AG08395 (cell line): ENCODE measurements at regions not wholly inside any gene's neighbourhood (a gene's known extent, or its start where the extent isn't known, plus 50 kb on each side); places are given as distances from the start of the nearest gene placed in this dataset.

ENCODE experiments used
- DNase-seq: peaks from one replicate; pipeline ENCODE4 v3.0.0; 2012; ENCODE audit warnings: mixed read lengths, low spot score

GRCh38 chr1:239795304-239795703 lies 296.4 kb upstream of the FMN2 start:
- DNase-seq: no peak

- DNase-seq: no peak
Observed at GRCh38 chr1:239799617-239800016, 292.1 kb upstream of the FMN2 start.

DNA sequence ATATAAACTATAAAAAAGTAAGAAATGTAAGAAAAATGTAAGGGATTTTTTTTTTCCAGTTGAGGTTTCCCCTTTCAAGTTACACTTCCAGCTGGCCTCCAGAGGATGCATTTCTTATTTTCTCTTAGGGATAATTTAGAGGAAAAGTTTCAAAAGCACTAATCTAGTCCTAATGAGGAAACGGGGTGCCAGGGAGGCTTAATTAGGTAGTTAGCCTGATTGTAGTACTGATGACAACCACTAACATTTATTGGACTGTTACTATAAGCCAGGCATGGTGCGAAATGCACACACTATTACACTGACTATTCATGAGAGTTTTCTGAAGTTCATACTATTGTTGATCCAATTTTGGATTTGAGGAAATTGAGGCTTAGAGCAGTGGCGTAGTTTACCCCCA lies 290.8 kb upstream of the FMN2 start:
- no peak for DNase-seq

- DNase-seq: no peak
Observed at GRCh38 chr1:239802275-239802674, 289.4 kb upstream of the FMN2 start.

DNA sequence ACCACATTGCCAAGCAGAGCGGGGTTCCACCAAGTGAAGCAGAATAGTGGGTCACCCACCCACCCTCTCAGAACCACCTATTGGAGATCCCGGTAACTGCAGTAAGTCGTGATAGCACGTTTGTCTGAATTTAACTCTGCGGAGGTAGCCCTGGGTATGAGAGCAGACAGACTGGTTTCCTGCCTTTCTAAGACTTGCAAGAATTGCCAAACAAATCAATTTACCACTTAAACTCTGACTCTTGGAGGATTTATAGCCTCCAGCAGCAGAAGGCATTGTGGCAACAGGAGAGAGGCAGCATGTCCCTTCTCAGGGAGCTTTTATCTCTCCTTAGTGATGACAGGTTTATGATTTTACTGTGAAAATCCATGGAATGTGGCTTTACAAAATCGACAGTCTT lies 287.9 kb upstream of the FMN2 start:
- no peak for DNase-seq

DNA sequence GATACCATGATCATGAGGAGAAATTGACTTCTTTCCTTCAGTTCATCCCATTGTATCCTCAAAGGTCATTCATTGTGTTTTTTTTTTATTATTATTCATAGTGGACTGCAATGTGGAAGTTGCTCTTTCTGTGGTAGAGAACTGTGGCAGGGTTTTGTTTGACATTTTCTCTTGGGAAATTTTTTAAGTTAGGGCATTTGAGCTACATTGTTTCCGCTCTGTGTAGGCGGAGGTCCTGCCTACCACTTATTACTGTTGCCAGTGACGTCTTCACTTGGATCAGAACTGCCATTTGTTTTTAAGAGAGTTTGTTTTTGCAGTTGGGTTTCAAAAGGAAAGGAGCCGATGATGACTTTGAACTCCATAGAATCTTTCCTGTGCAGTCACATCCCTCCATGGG lies 287.4 kb upstream of the FMN2 start:
- no peak for DNase-seq

DNA sequence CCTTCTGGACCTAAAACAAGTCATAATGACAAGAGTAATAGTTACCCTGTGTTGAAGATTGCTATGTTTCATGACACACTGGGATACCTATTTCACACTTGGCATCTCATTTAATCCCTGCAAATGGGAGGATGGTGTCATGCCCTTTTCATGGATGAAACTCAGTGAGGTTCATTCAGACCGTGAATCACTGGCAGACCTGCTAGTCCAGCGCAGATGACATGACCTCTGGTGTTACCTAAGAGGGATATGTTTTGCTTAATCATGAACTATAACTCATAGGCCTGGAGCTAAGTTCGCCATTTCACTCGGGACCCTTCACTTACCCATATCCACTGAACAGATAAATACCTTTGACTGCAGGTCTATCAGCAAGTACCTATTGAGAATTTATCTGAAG lies 286.6 kb upstream of the FMN2 start:
- DNase-seq: no peak

- no peak for DNase-seq
Observed at GRCh38 chr1:239805851-239806772, 285.6 kb upstream of the FMN2 start.

DNA sequence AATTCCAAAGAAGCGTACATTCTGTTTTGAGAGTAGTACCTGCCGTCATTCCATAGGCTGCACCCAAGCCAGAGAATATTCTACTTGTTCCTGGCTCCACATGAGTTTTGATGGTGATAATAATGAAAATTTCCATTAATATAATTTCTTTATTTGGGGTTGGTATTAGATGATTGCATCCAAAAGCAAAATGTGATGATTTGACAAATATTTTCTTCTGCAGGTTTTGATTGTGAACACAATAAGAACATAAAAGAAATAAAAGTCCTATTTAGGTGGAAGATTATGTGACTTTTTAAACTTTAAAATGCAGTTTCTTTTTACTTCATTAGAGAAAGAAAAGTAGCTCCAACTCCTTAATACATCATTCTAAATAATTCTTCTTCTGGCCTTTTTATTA lies 284.8 kb upstream of the FMN2 start:
- no peak for DNase-seq

GRCh38 chr1:239807361-239807760 lies 284.3 kb upstream of the FMN2 start:
- no peak for DNase-seq

GRCh38 chr1:239810061-239810481 lies 281.6 kb upstream of the FMN2 start:
- DNase-seq: peak; percentile 58

DNA sequence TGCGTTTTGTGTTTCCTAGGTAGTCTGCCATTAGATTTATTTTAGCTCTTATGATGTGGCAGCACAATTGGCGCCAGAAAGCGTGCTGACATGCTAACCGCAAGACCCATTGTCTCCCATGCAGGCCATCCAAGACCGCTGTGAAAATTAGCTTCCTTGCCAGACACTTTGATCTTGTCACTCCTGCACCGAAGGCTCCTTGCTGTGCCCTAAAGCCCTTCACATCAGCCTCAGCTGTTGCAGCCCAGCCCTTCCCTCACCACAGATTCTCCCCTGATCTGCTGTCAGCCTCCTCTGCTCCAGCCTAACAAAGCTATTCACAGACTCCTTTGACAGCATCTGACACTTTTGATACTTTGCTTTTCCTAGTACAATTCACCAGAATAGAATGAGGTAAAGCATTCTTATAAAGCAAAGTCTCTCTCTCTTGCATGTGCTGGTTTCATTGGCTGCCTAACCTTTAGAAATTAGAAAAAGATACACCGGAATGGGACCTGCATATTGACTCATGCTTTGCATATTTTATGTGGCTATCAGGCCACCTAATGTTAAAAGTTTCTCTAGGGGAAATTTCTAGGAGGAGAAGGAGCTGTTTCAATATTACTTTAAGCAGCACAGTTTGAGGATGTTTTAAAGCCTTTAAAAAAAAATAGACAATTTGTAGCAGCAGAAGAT lies 280.3 kb upstream of the FMN2 start:
- no peak for DNase-seq

- DNase-seq: no peak
Observed at GRCh38 chr1:239812580-239812979, 279.1 kb upstream of the FMN2 start.

- DNase-seq: peak; percentile 80
Observed at GRCh38 chr1:239814306-239814881, 277.3 kb upstream of the FMN2 start.

GRCh38 chr1:239815074-239815473 lies 276.6 kb upstream of the FMN2 start:
- DNase-seq: no peak

DNA sequence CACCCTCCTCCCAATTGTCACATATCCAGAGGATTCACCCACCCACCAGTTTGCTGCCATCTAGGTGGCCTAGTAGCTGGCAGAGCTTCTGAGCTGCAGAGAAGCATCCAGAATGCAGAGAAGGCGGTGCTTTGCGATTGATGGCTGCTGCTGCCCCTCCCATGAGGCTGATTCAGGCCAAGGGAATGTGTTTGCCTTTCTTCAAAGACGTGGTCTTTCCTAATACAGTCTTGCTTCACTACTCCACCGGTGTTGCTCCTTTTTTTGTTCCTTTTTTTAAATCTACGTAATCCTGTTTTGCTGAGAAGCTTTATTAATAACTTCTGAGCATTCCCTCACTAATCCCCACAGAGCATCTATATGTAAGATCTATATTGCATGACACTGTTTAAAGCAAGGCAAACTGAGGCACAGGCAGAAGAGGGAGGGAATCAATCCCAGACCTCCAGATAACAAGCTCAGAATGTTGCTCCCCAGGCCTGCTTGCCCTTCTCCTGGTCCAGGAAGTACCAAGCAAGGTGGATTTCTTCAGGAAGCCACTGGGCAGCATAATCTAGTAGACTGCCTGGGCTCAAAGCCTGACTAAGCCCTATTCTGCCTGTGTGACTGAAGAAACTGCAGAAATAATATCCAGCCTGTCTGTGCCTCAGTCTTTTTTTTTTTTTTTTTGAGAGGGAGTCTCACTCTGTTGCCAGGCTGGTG lies 275.5 kb upstream of the FMN2 start:
- DNase-seq: peak; percentile 72

- DNase-seq: peak; percentile 2
Observed at GRCh38 chr1:239817276-239817675, 274.4 kb upstream of the FMN2 start.

- no peak for DNase-seq
Observed at GRCh38 chr1:239817801-239818200, 273.9 kb upstream of the FMN2 start.

GRCh38 chr1:239819096-239819495 lies 272.6 kb upstream of the FMN2 start:
- DNase-seq: no peak

DNA sequence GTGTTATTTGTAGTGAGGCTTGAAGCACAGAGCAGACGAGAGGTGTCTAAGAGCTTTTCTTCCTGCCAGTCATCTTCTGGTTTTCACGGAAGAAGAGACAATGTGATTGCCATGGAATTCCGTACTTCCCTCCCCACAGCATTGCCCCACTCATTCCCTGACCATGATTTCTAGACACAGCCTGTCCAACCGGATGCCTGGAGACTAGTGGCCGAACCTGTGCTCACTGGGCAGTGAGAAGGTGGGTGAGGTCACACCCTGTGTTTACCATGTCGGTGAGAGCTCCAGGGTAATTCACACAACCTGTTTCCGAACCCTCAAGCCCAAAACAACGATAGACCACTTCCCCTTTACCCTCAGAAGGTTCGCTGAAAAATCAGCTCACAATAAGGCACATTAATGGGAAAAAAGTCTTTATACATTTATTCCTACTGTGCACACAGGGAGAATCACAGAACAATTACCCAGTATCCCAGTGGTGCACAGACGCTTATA lies 271.9 kb upstream of the FMN2 start:
- no peak for DNase-seq

DNA sequence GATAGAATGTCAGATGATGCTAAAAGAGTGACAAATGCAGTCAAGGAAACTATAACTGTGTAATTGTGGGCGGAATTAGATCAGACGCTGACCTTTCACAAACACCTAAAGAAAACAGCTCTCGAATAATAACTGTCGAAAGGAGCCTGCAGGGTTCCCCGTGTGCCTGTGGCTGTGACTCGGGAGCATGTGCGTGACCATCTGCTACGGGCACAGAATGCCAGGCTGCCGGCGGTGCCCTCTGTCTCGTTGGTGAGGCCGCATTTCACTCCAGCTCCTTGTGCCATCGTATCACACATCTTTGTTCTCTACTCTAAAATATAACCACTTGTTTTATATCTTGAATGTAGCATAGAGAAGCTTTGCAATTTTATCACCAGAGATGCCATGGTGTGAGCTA lies 267.8 kb upstream of the FMN2 start:
- DNase-seq: no peak

GRCh38 chr1:239826211-239826610 lies 265.5 kb upstream of the FMN2 start:
- no peak for DNase-seq
